Cardiac septum (tissue), 1 donor: ENCODE measurements at regions not wholly inside any gene's neighbourhood (a gene's known extent, or its start where the extent isn't known, plus 50 kb on each side); places are given as distances from the start of the nearest gene placed in this dataset.

Source experiments
- DNase-seq: peaks from one replicate; pipeline ENCODE4 v3.0.0-alpha.2; 2020; ENCODE audit warnings: low spot score
- intact Hi-C: fragments of 100-400 bp; cut with DNase I; formaldehyde crosslinking; loops from one replicate; pipeline ENCODE4 v1.14.0; 2022
- donor health status: DM: no; HTN: no; CAD: no.

- intact Hi-C loops: no loop called here
- no peak for DNase-seq
These were observed 284.6 kb upstream of the ZFP64 start for GRCh38 chr20:52476074-52476750.

GRCh38 chr20:52473186-52473585 lies 281.6 kb upstream of the ZFP64 start:
- intact Hi-C loops: no loop called here
- no peak for DNase-seq

GRCh38 chr20:52470561-52470960 lies 279.0 kb upstream of the ZFP64 start:
- intact Hi-C loops: no loop called here
- no peak for DNase-seq

- no peak for DNase-seq
- intact Hi-C loops: no loop called here
These were observed 277.5 kb upstream of the ZFP64 start for GRCh38 chr20:52469128-52469527.

- no peak for DNase-seq
- intact Hi-C loops: no loop called here
These were observed 274.4 kb upstream of the ZFP64 start for GRCh38 chr20:52465991-52466390.

- no peak for DNase-seq
- intact Hi-C loops: no loop called here
These were observed 270.0 kb upstream of the ZFP64 start for GRCh38 chr20:52461582-52461981.

- DNase-seq: no peak
- intact Hi-C loops: no loop called here
These were observed 267.6 kb upstream of the ZFP64 start for GRCh38 chr20:52459150-52459549.

- intact Hi-C loops: no loop called here
- DNase-seq: no peak
These were observed 266.2 kb upstream of the ZFP64 start for GRCh38 chr20:52457826-52458225.

- DNase-seq: no peak
These were observed 263.1 kb upstream of the ZFP64 start for GRCh38 chr20:52454660-52455059.

GRCh38 chr20:52448513-52449232 lies 257.1 kb upstream of the ZFP64 start:
- no peak for DNase-seq
- intact Hi-C loops: no loop called here

More at GRCh38 chr20:52454660-52455059, 263.1 kb upstream of the ZFP64 start:
- intact Hi-C loops: no loop called here

- intact Hi-C loops: no loop called here
- DNase-seq: no peak
These were observed 255.6 kb upstream of the ZFP64 start for GRCh38 chr20:52447225-52447551.

- no peak for DNase-seq
- intact Hi-C loops: no loop called here
These were observed 255.0 kb upstream of the ZFP64 start for GRCh38 chr20:52446421-52447224.

- DNase-seq: no peak
- intact Hi-C loops: no loop called here
These were observed 252.9 kb upstream of the ZFP64 start for GRCh38 chr20:52444455-52444854.

GRCh38 chr20:52443874-52444273 lies 252.3 kb upstream of the ZFP64 start:
- no peak for DNase-seq
- intact Hi-C loops: no loop called here

- DNase-seq: no peak
- intact Hi-C loops: no loop called here
These were observed 250.1 kb upstream of the ZFP64 start for GRCh38 chr20:52441710-52442109.

- intact Hi-C loops: no loop called here
- DNase-seq: no peak
These were observed 247.8 kb upstream of the ZFP64 start for GRCh38 chr20:52439375-52439774.

GRCh38 chr20:52438326-52438963 lies 246.9 kb upstream of the ZFP64 start:
- intact Hi-C loops: no loop called here
- no peak for DNase-seq

- no peak for DNase-seq
- intact Hi-C loops: no loop called here
These were observed 242.9 kb upstream of the ZFP64 start for GRCh38 chr20:52434453-52434852.

- intact Hi-C loops: no loop called here
These were observed 242.5 kb upstream of the ZFP64 start for GRCh38 chr20:52434041-52434425.

GRCh38 chr20:52433326-52434040 lies 241.9 kb upstream of the ZFP64 start:
- intact Hi-C loops: no loop called here
- no peak for DNase-seq

More at GRCh38 chr20:52434041-52434425, 242.5 kb upstream of the ZFP64 start:
- DNase-seq: no peak
